K562 (cell line): ENCODE measurements at regions not wholly inside any gene's neighbourhood (a gene's known extent, or its start where the extent isn't known, plus 50 kb on each side); places are given as distances from the start of the nearest gene placed in this dataset.

Source experiments
- CCNT2 ChIP-seq: IDR thresholded peaks from 2 replicates; pipeline ENCODE4 v1.6.1; 2011; ENCODE audit warnings: borderline replicate concordance, low read depth, mild to moderate bottlenecking, moderate library complexity, mixed read lengths, low read length; ENCODE audit not compliant: insufficient read length; ENCODE audit errors: extremely low read depth
- CHCHD3 ChIP-seq: fragments of 250-450 bp; sonication (Bioruptor Pico); IDR thresholded peaks from 2 replicates; pipeline ENCODE4 v2.1.2; 2022; ENCODE audit warnings: mild to moderate bottlenecking
- RBBP5 ChIP-seq: fragments of 200-600 bp; sonication (generic); IDR thresholded peaks from 2 replicates; pipeline ENCODE4 v1.6.1; 2012; ENCODE audit warnings: borderline replicate concordance, mild to moderate bottlenecking, low read length, control low read depth, inconsistent platforms; ENCODE audit not compliant: insufficient read depth, poor library complexity, severe bottlenecking

GRCh38 chr2:146158072-146158674 is 1638.3 kb upstream of the ZEB2 start:
- no peak for TF ChIP-seq CHCHD3 (CRISPR knock-in tag)
- no peak for TF ChIP-seq CCNT2
- TF ChIP-seq RBBP5: no peak
